Neural progenitor cell (in vitro differentiated cells): ENCODE measurements at regions not wholly inside any gene's neighbourhood (a gene's known extent, or its start where the extent isn't known, plus 50 kb on each side); places are given as distances from the start of the nearest gene placed in this dataset.

ENCODE experiments used
- CTCF ChIP-seq: fragments of 200-600 bp; sonication (generic); IDR thresholded peaks from 2 replicates; pipeline ENCODE4 v1.5.1; 2017; ENCODE audit warnings: antibody characterized with exemption, mild to moderate bottlenecking
- EZH2 ChIP-seq: fragments of 200-600 bp; sonication (generic); IDR thresholded peaks from 2 replicates; pipeline ENCODE4 v1.6.1; 2017; ENCODE audit warnings: antibody characterized with exemption, mild to moderate bottlenecking, moderate library complexity
- EZH2phosphoT487 ChIP-seq: fragments of 200-600 bp; sonication (generic); IDR thresholded peaks from 2 replicates; pipeline ENCODE4 v1.6.1; 2017; ENCODE audit warnings: antibody characterized with exemption

DNA sequence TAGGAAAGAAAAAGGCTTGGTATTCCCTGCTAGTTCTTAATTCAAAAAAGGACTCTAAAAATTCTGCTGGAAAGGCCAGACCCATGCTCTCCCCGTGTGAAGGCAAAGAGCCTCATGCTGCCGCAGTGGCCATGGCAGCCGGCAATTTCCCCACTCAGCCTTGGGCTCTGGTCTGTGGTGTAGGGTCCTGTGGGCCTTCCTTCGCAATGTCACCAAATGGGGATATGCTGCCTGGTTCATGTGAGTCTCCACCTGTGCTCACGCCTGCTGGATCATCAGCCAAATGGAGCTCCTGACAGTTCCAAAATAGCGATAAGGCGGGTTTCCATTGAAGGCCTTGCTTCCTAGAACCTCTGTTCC is 282.8 kb upstream of the ATP5MC3 start:
- no peak for TF ChIP-seq CTCF
- no peak for TF ChIP-seq EZH2
- no peak for TF ChIP-seq EZH2phosphoT487
